ENCODE measurements at regions not wholly inside any gene's neighbourhood (a gene's known extent, or its start where the extent isn't known, plus 50 kb on each side); places are given as distances from the start of the nearest gene placed in this dataset.

DNA sequence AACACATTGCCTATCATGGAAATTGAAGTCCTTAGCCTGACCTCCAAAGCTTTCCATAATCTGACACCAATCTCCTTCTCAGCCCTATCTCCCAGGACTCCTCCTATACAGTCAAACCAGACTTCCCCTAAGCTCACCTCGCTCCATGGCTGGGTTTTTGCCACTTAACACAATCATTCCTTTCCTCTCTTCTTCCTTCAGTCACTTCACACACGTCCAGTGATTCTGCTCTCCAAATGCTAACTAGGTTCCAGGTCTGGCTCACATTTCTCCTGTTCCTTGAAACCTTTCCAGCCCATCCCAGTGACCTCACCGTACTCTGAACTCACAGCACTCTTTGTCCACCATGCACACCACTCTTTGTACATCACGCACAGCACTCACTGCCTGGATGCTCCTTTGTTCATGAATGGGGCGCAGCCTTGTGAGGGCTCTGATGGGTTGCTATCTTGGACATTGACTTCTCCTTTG is 98.4 kb downstream of the GLUL start:
- TF ChIP-seq, protein P1, sequence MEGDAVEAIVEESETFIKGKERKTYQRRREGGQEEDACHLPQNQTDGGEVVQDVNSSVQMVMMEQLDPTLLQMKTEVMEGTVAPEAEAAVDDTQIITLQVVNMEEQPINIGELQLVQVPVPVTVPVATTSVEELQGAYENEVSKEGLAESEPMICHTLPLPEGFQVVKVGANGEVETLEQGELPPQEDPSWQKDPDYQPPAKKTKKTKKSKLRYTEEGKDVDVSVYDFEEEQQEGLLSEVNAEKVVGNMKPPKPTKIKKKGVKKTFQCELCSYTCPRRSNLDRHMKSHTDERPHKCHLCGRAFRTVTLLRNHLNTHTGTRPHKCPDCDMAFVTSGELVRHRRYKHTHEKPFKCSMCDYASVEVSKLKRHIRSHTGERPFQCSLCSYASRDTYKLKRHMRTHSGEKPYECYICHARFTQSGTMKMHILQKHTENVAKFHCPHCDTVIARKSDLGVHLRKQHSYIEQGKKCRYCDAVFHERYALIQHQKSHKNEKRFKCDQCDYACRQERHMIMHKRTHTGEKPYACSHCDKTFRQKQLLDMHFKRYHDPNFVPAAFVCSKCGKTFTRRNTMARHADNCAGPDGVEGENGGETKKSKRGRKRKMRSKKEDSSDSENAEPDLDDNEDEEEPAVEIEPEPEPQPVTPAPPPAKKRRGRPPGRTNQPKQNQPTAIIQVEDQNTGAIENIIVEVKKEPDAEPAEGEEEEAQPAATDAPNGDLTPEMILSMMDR (IDR thresholded peaks at IDR 0.05): no peak
- TF ChIP-seq POLR2A (IDR thresholded peaks at IDR 0.05): no peak

Measured in Peyer's patch (tissue), 4 donors.